Upper lobe of left lung (tissue), 4 donors: ENCODE measurements at regions not wholly inside any gene's neighbourhood (a gene's known extent, or its start where the extent isn't known, plus 50 kb on each side); places are given as distances from the start of the nearest gene placed in this dataset.

ENCODE experiments used
- CTCF ChIP-seq, 6 experiments: fragments of 450-650 bp in 4 of 6; fragments of 200-600 bp in 2 of 6; sonication (generic) in 2 of 6; IDR thresholded peaks; one replicate each; pipeline ENCODE4 v1.5.1; 2016 to 2019; ENCODE audit warnings: antibody characterized with exemption in 6 of 6
- EP300 ChIP-seq, 4 donors: sonication (generic); formaldehyde crosslinking; IDR thresholded peaks; one replicate each; pipeline ENCODE4 v1.5.1; 2017; ENCODE audit warnings: antibody characterized with exemption in 4 of 4, control low read depth in 2 of 4
- POLR2A ChIP-seq, 4 donors: fragments of 450-650 bp; IDR thresholded peaks; one replicate each; pipeline ENCODE4 v1.5.1; 2016 to 2017; ENCODE audit warnings: antibody characterized with exemption in 4 of 4, mild to moderate bottlenecking in 2 of 4
- POLR2AphosphoS5 ChIP-seq, 2 donors: sonication (generic); formaldehyde crosslinking; IDR thresholded peaks; one replicate each; pipeline ENCODE4 v1.5.1; 2017; ENCODE audit warnings: antibody characterized with exemption in 2 of 2

- TF ChIP-seq CTCF (IDR thresholded peaks at IDR 0.05) = no peak
- TF ChIP-seq POLR2A (IDR thresholded peaks at IDR 0.05) = no peak
- no peak for TF ChIP-seq EP300 (IDR thresholded peaks at IDR 0.05)
- TF ChIP-seq POLR2AphosphoS5 (IDR thresholded peaks at IDR 0.05) = no peak
Observed at GRCh38 chr1:13976485-13976884, 276.5 kb downstream of the PRDM2 start.
